Osteoblast (primary cell): ENCODE measurements at regions not wholly inside any gene's neighbourhood (a gene's known extent, or its start where the extent isn't known, plus 50 kb on each side); places are given as distances from the start of the nearest gene placed in this dataset.
"Not testable (repeated sequence)": the region's sequence is repeated elsewhere in the genome, so short reads cannot be mapped to it uniquely, and the experiment has no call there.

Experiments used
- DNase-seq: peaks from one replicate; pipeline ENCODE4 v3.0.0; 2011; ENCODE audit warnings: low spot score, mixed read lengths; ENCODE audit not compliant: insufficient read length; ENCODE audit errors: missing footprints
- H2AFZ ChIP-seq: 2 replicates; pipeline ENCODE4 v1.6.0; 2011; ENCODE audit warnings: mild to moderate bottlenecking, low read length
- H3K27ac ChIP-seq: 2 replicates; pipeline ENCODE4 v1.5.1; 2011; ENCODE audit warnings: mild to moderate bottlenecking, low read depth, low read length, moderate library complexity
- H3K27me3 ChIP-seq: 2 replicates; pipeline ENCODE4 v1.6.0; 2012; ENCODE audit warnings: mild to moderate bottlenecking, control low read depth, inconsistent platforms, low read length, moderate library complexity; ENCODE audit not compliant: insufficient read depth
- H3K36me3 ChIP-seq: 2 replicates; pipeline ENCODE4 v1.5.1; 2011; ENCODE audit warnings: mild to moderate bottlenecking, low read length, control low read depth, moderate library complexity; ENCODE audit not compliant: insufficient read depth
- H3K4me1 ChIP-seq: 2 replicates; pipeline ENCODE4 v1.5.1; 2011; ENCODE audit warnings: mild to moderate bottlenecking, low read length, control low read depth, moderate library complexity; ENCODE audit not compliant: insufficient read depth
- H3K4me2 ChIP-seq: 2 replicates; pipeline ENCODE4 v1.6.0; 2011; ENCODE audit warnings: mild to moderate bottlenecking, low read length; ENCODE audit not compliant: insufficient read depth
- H3K4me3 ChIP-seq: fragments of 200-600 bp; sonication (generic); 3 replicates; pipeline ENCODE4 v1.5.1; 2012; ENCODE audit warnings: mild to moderate bottlenecking, low read length, inconsistent platforms; ENCODE audit not compliant: insufficient read depth
- H3K79me2 ChIP-seq: 2 replicates; pipeline ENCODE4 v1.6.0; 2012; ENCODE audit warnings: mild to moderate bottlenecking, low read length, control low read depth, inconsistent platforms; ENCODE audit not compliant: insufficient read depth
- H3K9me3 ChIP-seq: 2 replicates; pipeline ENCODE4 v1.5.1; 2011; ENCODE audit warnings: low read depth, low read length, control low read depth
- H4K20me1 ChIP-seq: 2 replicates; pipeline ENCODE4 v1.6.0; 2012; ENCODE audit warnings: mild to moderate bottlenecking, low read length, control low read depth; ENCODE audit not compliant: insufficient read depth
- TF ChIP-seq, protein P1 (sequence below): IDR thresholded peaks from 2 replicates; pipeline ENCODE4 v1.5.1; 2011; ENCODE audit warnings: mild to moderate bottlenecking, low read depth, low read length, moderate library complexity; ENCODE audit errors: extremely low read depth

DNA sequence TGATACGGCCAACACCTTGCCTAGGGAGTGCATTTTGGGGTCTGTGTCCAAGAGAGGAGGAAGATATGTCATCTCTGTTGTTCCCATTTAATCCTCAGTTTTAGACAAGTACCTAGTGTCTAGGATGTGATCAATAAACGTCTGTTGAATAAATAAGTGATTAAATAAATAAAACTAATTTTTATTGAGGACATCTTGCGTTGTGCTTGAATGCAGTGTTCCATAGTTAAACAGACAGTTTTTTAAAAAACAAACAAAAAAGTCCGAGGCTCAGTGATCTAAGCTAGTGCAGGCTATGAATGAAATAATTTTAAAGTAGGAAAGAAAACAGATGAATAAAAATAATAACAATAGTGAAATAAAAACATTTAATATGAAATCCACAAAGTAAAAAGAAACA lies 283.0 kb upstream of the MAF start:
- Histone ChIP-seq H2AFZ (no peak overlapping the region), H3K4me1 (no peaks in the 10 kb centered on the region), H3K79me2 (no peaks in the 10 kb centered on the region), H3K27ac (no peak overlapping the region), H3K4me3 (no peak overlapping the region), H3K27me3 (peaks cover 2% of the 10 kb centered on the region), H3K36me3 (no peaks in the 10 kb centered on the region), H3K9me3 (no peaks in the 10 kb centered on the region), H4K20me1 (no peaks in the 10 kb centered on the region), H3K4me2 (no peak overlapping the region)
- DNase-seq = no peak
- TF ChIP-seq, protein P1, sequence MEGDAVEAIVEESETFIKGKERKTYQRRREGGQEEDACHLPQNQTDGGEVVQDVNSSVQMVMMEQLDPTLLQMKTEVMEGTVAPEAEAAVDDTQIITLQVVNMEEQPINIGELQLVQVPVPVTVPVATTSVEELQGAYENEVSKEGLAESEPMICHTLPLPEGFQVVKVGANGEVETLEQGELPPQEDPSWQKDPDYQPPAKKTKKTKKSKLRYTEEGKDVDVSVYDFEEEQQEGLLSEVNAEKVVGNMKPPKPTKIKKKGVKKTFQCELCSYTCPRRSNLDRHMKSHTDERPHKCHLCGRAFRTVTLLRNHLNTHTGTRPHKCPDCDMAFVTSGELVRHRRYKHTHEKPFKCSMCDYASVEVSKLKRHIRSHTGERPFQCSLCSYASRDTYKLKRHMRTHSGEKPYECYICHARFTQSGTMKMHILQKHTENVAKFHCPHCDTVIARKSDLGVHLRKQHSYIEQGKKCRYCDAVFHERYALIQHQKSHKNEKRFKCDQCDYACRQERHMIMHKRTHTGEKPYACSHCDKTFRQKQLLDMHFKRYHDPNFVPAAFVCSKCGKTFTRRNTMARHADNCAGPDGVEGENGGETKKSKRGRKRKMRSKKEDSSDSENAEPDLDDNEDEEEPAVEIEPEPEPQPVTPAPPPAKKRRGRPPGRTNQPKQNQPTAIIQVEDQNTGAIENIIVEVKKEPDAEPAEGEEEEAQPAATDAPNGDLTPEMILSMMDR = no peak

DNA sequence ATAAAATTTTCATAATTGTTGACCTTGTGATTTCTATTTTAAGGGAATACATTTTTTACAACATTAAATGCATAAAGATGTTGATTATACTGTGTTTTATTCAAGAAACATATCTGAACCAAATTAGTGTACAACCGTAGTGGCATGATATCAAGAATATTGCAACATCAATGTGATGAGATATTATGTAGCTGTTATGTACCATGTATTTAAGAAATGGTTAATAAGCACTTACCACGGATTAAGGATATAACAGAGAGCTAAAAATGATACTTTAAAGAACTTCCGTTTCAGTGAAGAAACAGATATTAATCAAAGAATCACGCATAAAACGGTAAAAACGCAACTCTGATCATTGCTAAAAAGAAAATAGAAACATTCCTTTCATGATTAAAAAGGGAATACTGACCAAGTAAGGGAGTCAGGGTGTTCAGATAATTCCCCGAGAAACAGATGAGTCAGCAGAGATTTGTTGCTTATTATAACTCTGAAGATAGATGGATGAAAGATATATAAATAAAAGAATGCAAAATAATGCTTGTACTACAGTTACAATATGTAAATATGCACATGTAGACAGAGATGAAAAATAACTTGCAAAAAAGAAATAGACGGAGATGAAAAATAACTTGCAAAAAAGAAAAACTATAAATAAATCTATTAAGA lies 281.9 kb upstream of the MAF start:
- H3K27me3 ChIP-seq = peaks cover 2% of the 10 kb centered on the region
- H3K4me2 ChIP-seq = no peak overlapping the region
- no peaks in the 10 kb centered on the region for H3K9me3 ChIP-seq
- H2AFZ ChIP-seq = no peak overlapping the region
- H3K79me2 ChIP-seq = no peaks in the 10 kb centered on the region
- no peaks in the 10 kb centered on the region for H4K20me1 ChIP-seq
- no peak overlapping the region for H3K27ac ChIP-seq
- DNase-seq = no peak
- TF ChIP-seq, protein P1 = no peak
- no peaks in the 10 kb centered on the region for H3K4me1 ChIP-seq
- H3K4me3 ChIP-seq = no peak overlapping the region
- H3K36me3 ChIP-seq = no peaks in the 10 kb centered on the region

GRCh38 chr16:79881107-79881506 lies 280.6 kb upstream of the MAF start:
- not testable (repeated sequence) for H3K4me3 ChIP-seq, H4K20me1 ChIP-seq, H3K4me2 ChIP-seq, H3K27ac ChIP-seq, H3K27me3 ChIP-seq, DNase-seq, H3K36me3 ChIP-seq, H2AFZ ChIP-seq, H3K9me3 ChIP-seq, H3K4me1 ChIP-seq, H3K79me2 ChIP-seq

DNA sequence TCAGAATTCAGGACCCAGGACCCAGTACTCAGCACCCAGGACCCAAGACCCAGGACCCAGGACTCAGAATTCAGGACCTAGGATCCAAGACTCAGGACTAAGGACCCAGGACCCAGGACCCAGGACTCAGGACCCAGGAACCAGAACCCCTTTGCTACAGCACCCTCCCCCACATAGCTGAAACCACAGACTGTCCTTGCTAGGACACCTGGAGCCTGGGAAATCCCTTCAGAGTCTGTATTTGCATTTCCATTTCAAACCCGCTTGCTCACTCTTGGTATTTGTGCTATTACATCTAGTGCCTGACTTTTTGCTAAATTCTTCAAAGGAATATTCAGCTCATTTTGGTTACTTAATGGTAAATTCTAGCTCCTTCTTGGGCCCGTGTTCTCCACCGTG lies 275.8 kb upstream of the MAF start:
- H3K9me3 ChIP-seq = no peaks in the 10 kb centered on the region
- H3K36me3 ChIP-seq = no peaks in the 10 kb centered on the region
- H3K27me3 ChIP-seq = peaks cover 2% of the 10 kb centered on the region
- no peak overlapping the region for H3K4me3 ChIP-seq
- no peak overlapping the region for H3K4me2 ChIP-seq
- H3K4me1 ChIP-seq = no peaks in the 10 kb centered on the region
- TF ChIP-seq, protein P1 = no peak
- H2AFZ ChIP-seq = no peak overlapping the region
- DNase-seq = no peak
- H3K79me2 ChIP-seq = no peaks in the 10 kb centered on the region
- H3K27ac ChIP-seq = no peak overlapping the region
- no peaks in the 10 kb centered on the region for H4K20me1 ChIP-seq
